NCI-H82 treated with DMSO at 0.1 percent for 48 hours (cell line): ENCODE measurements at regions not wholly inside any gene's neighbourhood (a gene's known extent, or its start where the extent isn't known, plus 50 kb on each side); places are given as distances from the start of the nearest gene placed in this dataset.

Source experiments
- DNase-seq: peaks from one replicate; lab custom pipeline; 2025; ENCODE audit not compliant: unreplicated experiment; lab: John Stamatoyannopoulos, UW

GRCh38 chr2:150729495-150729955 is 242.1 kb upstream of the RND3 start:
- no peak for DNase-seq

GRCh38 chr2:150718280-150718679 is 230.8 kb upstream of the RND3 start:
- no peak for DNase-seq

- no peak for DNase-seq
These were observed 228.7 kb upstream of the RND3 start for GRCh38 chr2:150716186-150716585.

- DNase-seq = no peak
These were observed 228.0 kb upstream of the RND3 start for GRCh38 chr2:150715501-150715900.

GRCh38 chr2:150710916-150711315 is 223.4 kb upstream of the RND3 start:
- no peak for DNase-seq

- DNase-seq = no peak
These were observed 222.6 kb upstream of the RND3 start for GRCh38 chr2:150710041-150710440.

GRCh38 chr2:150706561-150706960 is 219.1 kb upstream of the RND3 start:
- no peak for DNase-seq

GRCh38 chr2:150705767-150706166 is 218.3 kb upstream of the RND3 start:
- no peak for DNase-seq

- DNase-seq = no peak
These were observed 217.9 kb upstream of the RND3 start for GRCh38 chr2:150705357-150705756.

- no peak for DNase-seq
These were observed 215.3 kb upstream of the RND3 start for GRCh38 chr2:150702791-150703190.

- no peak for DNase-seq
These were observed 213.5 kb upstream of the RND3 start for GRCh38 chr2:150700666-150701580.

- DNase-seq = no peak
These were observed 211.8 kb upstream of the RND3 start for GRCh38 chr2:150699218-150699617.

- no peak for DNase-seq
These were observed 210.7 kb upstream of the RND3 start for GRCh38 chr2:150698016-150698661.

GRCh38 chr2:150697596-150697995 is 210.1 kb upstream of the RND3 start:
- DNase-seq = no peak

GRCh38 chr2:150695451-150696135 is 208.1 kb upstream of the RND3 start:
- DNase-seq = no peak

GRCh38 chr2:150693556-150693955 is 206.1 kb upstream of the RND3 start:
- no peak for DNase-seq

GRCh38 chr2:150690870-150691269 is 203.4 kb upstream of the RND3 start:
- no peak for DNase-seq

GRCh38 chr2:150690261-150690660 is 202.8 kb upstream of the RND3 start:
- no peak for DNase-seq

GRCh38 chr2:150689590-150689989 is 202.1 kb upstream of the RND3 start:
- no peak for DNase-seq

- no peak for DNase-seq
These were observed 200.5 kb upstream of the RND3 start for GRCh38 chr2:150688016-150688415.

GRCh38 chr2:150686391-150686790 is 198.9 kb upstream of the RND3 start:
- no peak for DNase-seq
